ENCODE measurements at regions not wholly inside any gene's neighbourhood (a gene's known extent, or its start where the extent isn't known, plus 50 kb on each side); places are given as distances from the start of the nearest gene placed in this dataset.
A peak's percentile ranks its signal among the peaks of the same experiment; 100 is the strongest.

DNA sequence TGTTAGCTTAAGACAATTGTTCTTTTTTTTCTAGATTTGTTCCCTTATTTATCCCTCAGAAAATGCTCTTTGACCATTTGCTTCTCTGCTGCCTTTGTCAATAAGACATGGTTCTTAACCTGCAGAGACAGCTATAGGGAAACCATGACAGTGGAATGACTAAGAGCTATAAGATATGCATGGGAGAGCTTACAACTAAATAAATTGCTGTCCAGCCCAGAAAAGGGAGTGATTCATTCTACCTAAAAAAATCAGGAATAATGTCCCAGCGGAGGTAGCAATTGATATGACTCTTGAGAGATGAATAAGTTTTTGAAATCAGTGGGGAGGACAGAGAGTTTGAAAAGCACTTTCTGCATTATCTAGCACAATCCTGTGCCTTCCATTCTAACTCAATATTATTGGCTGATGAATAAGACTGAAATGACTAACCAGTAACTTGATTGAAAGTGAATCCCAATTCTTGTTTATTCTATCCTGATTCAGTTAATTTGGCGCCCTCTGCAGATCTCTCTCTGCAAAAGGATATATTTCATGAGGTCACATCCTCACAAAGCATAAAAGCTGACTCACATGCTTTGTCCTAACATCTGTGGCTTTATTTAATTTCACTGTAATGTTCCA lies 680.5 kb upstream of the API5 start:
- Mint-ChIP-seq H3K27ac (ENCODE audit: unreplicated experiment) (no peak overlapping the region), H3K36me3 (ENCODE audit: low read depth, unreplicated experiment) (no peaks in the 10 kb centered on the region), H3K4me3 (ENCODE audit: unreplicated experiment) (no peak overlapping the region), H3K4me1 (ENCODE audit: unreplicated experiment) (no peaks in the 10 kb centered on the region), H3K9me3 (ENCODE audit: unreplicated experiment) (peaks cover 6% of the 10 kb centered on the region), H3K27me3 (ENCODE audit: unreplicated experiment) (no peaks in the 10 kb centered on the region)
- no peak for DNase-seq (ENCODE audit: low spot score)
- TF ChIP-seq, protein P1, sequence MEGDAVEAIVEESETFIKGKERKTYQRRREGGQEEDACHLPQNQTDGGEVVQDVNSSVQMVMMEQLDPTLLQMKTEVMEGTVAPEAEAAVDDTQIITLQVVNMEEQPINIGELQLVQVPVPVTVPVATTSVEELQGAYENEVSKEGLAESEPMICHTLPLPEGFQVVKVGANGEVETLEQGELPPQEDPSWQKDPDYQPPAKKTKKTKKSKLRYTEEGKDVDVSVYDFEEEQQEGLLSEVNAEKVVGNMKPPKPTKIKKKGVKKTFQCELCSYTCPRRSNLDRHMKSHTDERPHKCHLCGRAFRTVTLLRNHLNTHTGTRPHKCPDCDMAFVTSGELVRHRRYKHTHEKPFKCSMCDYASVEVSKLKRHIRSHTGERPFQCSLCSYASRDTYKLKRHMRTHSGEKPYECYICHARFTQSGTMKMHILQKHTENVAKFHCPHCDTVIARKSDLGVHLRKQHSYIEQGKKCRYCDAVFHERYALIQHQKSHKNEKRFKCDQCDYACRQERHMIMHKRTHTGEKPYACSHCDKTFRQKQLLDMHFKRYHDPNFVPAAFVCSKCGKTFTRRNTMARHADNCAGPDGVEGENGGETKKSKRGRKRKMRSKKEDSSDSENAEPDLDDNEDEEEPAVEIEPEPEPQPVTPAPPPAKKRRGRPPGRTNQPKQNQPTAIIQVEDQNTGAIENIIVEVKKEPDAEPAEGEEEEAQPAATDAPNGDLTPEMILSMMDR (IDR thresholded peaks at IDR 0.05; ENCODE audit: unreplicated experiment) = no peak

DNA sequence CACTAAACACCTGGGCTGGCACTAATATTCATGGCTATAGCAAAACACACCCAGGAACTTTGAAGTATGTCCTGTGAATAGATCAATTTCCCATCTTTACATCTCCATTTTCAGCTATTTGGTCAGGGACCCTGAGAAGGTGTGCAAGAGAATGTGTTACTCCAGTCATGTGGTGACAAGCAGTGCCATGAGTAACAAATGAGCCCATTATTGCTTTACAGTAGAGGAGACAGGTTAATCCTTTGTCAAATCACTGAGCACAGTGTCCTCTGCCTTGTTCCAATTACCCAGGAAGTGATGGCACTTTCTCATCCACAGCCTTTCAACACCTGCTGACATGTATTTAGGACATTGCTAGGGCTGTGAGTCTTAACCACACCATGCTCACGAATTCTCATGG lies 664.8 kb upstream of the API5 start:
- peaks cover 6% of the 10 kb centered on the region for H3K4me1 Mint-ChIP-seq (ENCODE audit: unreplicated experiment)
- TF ChIP-seq, protein P1 (IDR thresholded peaks at IDR 0.05; ENCODE audit: unreplicated experiment) = no peak
- no peaks in the 10 kb centered on the region for H3K36me3 Mint-ChIP-seq (ENCODE audit: low read depth, unreplicated experiment)
- no peak for DNase-seq (ENCODE audit: low spot score)
- H3K27me3 Mint-ChIP-seq (ENCODE audit: unreplicated experiment) = no peaks in the 10 kb centered on the region
- H3K9me3 Mint-ChIP-seq (ENCODE audit: unreplicated experiment) = no peaks in the 10 kb centered on the region
- H3K27ac Mint-ChIP-seq (ENCODE audit: unreplicated experiment) = no peak overlapping the region
- no peak overlapping the region for H3K4me3 Mint-ChIP-seq (ENCODE audit: unreplicated experiment)

DNA sequence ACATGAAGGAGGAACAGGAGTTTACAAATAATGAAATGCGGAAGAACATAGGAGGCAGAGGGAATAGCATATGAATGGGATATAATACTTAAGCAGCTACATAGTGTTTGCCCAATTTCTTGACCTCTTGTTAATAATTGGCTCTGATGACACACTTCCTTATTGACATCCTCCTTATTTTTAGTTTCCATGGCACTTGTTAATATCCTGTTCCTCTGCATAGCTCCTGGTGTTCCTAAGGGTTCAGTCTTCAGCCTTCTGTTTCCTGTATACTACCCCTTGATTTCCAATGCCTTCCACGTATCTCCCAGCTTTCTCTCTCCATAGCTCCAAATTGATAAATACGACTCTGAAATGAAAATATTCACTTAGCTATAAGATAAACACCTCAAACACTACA lies 663.8 kb upstream of the API5 start:
- no peaks in the 10 kb centered on the region for H3K27me3 Mint-ChIP-seq (ENCODE audit: unreplicated experiment)
- no peak for DNase-seq (ENCODE audit: low spot score)
- H3K4me3 Mint-ChIP-seq (ENCODE audit: unreplicated experiment) = no peak overlapping the region
- H3K27ac Mint-ChIP-seq (ENCODE audit: unreplicated experiment) = peak overlapping the region; percentile 76
- no peaks in the 10 kb centered on the region for H3K36me3 Mint-ChIP-seq (ENCODE audit: low read depth, unreplicated experiment)
- peaks cover 6% of the 10 kb centered on the region for H3K4me1 Mint-ChIP-seq (ENCODE audit: unreplicated experiment)
- H3K9me3 Mint-ChIP-seq (ENCODE audit: unreplicated experiment) = no peaks in the 10 kb centered on the region
- TF ChIP-seq, protein P1 (IDR thresholded peaks at IDR 0.05; ENCODE audit: unreplicated experiment) = no peak

DNA sequence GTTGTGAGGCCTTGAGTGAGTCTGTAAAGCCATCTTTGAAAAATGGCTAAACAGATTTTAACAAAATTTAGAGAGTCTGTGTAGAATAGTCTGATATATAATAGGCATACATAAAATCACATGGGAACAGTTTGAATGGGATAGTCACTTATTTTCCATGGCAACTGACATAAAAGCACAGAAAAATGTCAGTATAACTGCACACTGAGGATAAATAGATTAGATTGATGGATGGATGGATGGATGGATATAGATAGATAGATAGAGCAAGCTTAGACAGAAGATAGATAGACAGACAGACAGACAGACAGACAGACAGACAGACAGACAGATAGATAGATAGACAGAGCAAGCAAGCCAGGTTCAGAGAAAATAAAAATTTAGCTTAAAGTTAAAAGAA lies 660.2 kb upstream of the API5 start:
- no peaks in the 10 kb centered on the region for H3K36me3 Mint-ChIP-seq (ENCODE audit: low read depth, unreplicated experiment)
- H3K9me3 Mint-ChIP-seq (ENCODE audit: unreplicated experiment) = no peaks in the 10 kb centered on the region
- peaks cover 6% of the 10 kb centered on the region for H3K4me1 Mint-ChIP-seq (ENCODE audit: unreplicated experiment)
- H3K27ac Mint-ChIP-seq (ENCODE audit: unreplicated experiment) = no peak overlapping the region
- no peak overlapping the region for H3K4me3 Mint-ChIP-seq (ENCODE audit: unreplicated experiment)
- TF ChIP-seq, protein P1 (IDR thresholded peaks at IDR 0.05; ENCODE audit: unreplicated experiment) = no peak
- DNase-seq (ENCODE audit: low spot score) = no peak
- no peaks in the 10 kb centered on the region for H3K27me3 Mint-ChIP-seq (ENCODE audit: unreplicated experiment)

DNA sequence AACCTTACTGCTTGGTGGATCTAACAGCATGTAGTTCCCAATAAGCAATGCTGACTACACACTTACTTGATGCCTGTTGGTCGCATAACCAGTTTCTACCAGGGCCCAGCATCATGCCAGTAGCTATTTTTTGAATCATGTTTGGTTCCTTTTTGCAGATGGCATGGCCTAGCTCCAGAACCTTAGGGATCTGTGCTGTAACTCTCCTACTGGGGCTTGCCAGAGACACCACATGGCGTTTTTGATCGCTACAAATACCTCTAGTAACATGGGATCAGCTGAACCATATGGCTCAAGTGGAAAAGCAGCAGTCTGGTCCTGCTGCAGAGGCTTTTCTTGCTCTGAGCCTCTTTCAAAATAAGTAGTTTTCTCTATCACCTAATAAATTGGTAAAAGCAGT lies 654.6 kb upstream of the API5 start:
- H3K9me3 Mint-ChIP-seq (ENCODE audit: unreplicated experiment) = no peaks in the 10 kb centered on the region
- no peak for DNase-seq (ENCODE audit: low spot score)
- TF ChIP-seq, protein P1 (IDR thresholded peaks at IDR 0.05; ENCODE audit: unreplicated experiment) = no peak
- H3K36me3 Mint-ChIP-seq (ENCODE audit: low read depth, unreplicated experiment) = no peaks in the 10 kb centered on the region
- no peaks in the 10 kb centered on the region for H3K27me3 Mint-ChIP-seq (ENCODE audit: unreplicated experiment)
- no peaks in the 10 kb centered on the region for H3K4me1 Mint-ChIP-seq (ENCODE audit: unreplicated experiment)
- H3K4me3 Mint-ChIP-seq (ENCODE audit: unreplicated experiment) = no peak overlapping the region
- H3K27ac Mint-ChIP-seq (ENCODE audit: unreplicated experiment) = no peak overlapping the region
